T-helper 1 cell treated with Interleukin-12 subunit alpha and Interleukin-12 subunit beta and Interleukin-4 antibody, amounts not matched to agents 30 ng/mL and 1 ng/mL, for 36 hours (primary cell): ENCODE measurements at regions not wholly inside any gene's neighbourhood (a gene's known extent, or its start where the extent isn't known, plus 50 kb on each side); places are given as distances from the start of the nearest gene placed in this dataset.

Experiments
- intact Hi-C: fragments of 100-400 bp; cut with micrococcal nuclease; formaldehyde crosslinking; loops from one replicate; pipeline ENCODE4 v1.15.1; 2024

GRCh38 chr1:11373029-11373894 lies 100.3 kb downstream of the UBIAD1 start:
- intact Hi-C loops = no loop called here

GRCh38 chr1:11373895-11374747 lies 101.1 kb downstream of the UBIAD1 start:
- intact Hi-C loops = no loop called here

GRCh38 chr1:11374748-11375110 lies 101.7 kb downstream of the UBIAD1 start:
- intact Hi-C loops = no loop called here

- intact Hi-C loops = no loop called here
Measured at GRCh38 chr1:11377001-11377583, 101.9 kb upstream of the DISP3 start.

- intact Hi-C loops = no loop called here
Measured at GRCh38 chr1:11377954-11378353, 101.0 kb upstream of the DISP3 start.

- intact Hi-C loops = no loop called here
Measured at GRCh38 chr1:11379851-11380250, 99.1 kb upstream of the DISP3 start.

GRCh38 chr1:11380500-11380899 lies 98.5 kb upstream of the DISP3 start:
- intact Hi-C loops = no loop called here

GRCh38 chr1:11383553-11384169 lies 95.3 kb upstream of the DISP3 start:
- intact Hi-C loops = no loop called here

- intact Hi-C loops = no loop called here
Measured at GRCh38 chr1:11384170-11384554, 94.8 kb upstream of the DISP3 start.

GRCh38 chr1:11387829-11388228 lies 91.1 kb upstream of the DISP3 start:
- intact Hi-C loops = no loop called here

- intact Hi-C loops = no loop called here
Measured at GRCh38 chr1:11388617-11389016, 90.3 kb upstream of the DISP3 start.

GRCh38 chr1:11391327-11391726 lies 87.6 kb upstream of the DISP3 start:
- intact Hi-C loops = no loop called here

- intact Hi-C loops = no loop called here
Measured at GRCh38 chr1:11391886-11392285, 87.1 kb upstream of the DISP3 start.

GRCh38 chr1:11394592-11395245 lies 84.2 kb upstream of the DISP3 start:
- intact Hi-C loops = no loop called here

- intact Hi-C loops = no loop called here
Measured at GRCh38 chr1:11395616-11396015, 83.3 kb upstream of the DISP3 start.

- intact Hi-C loops = no loop called here
Measured at GRCh38 chr1:11397151-11397901, 81.6 kb upstream of the DISP3 start.

- intact Hi-C loops = no loop called here
Measured at GRCh38 chr1:11399250-11399649, 79.7 kb upstream of the DISP3 start.

GRCh38 chr1:11400155-11400554 lies 78.8 kb upstream of the DISP3 start:
- intact Hi-C loops = no loop called here

- intact Hi-C loops = no loop called here
Measured at GRCh38 chr1:11400567-11400966, 78.4 kb upstream of the DISP3 start.

- intact Hi-C loops = no loop called here
Measured at GRCh38 chr1:11406845-11407244, 72.1 kb upstream of the DISP3 start.
